MCF 10A (cell line): ENCODE measurements at regions not wholly inside any gene's neighbourhood (a gene's known extent, or its start where the extent isn't known, plus 50 kb on each side); places are given as distances from the start of the nearest gene placed in this dataset.
A peak's percentile ranks its signal among the peaks of the same experiment; 100 is the strongest.
"Not testable (repeated sequence)": the region's sequence is repeated elsewhere in the genome, so short reads cannot be mapped to it uniquely, and the experiment has no call there.

Experiments
- BruUV-seq: library from RNA; stranded (reverse); fragments of 400-500 nt; replicated peaks from 2 replicates; lab custom pipeline; 2021; lab: Mats Ljungman, UMichigan
- CTCF ChIA-PET: fragments of 300-600 bp; sonication (Branson Sonifier 250); formaldehyde crosslinking; extraction: SDS; loops from one replicate; lab custom pipeline; 2021; ENCODE audit warnings: antibody characterized with exemption, inconsistent platforms; lab: Yijun Ruan, JAX
- POLR2A ChIA-PET: fragments of 300-600, 350-650 bp; sonication (Branson Sonifier 250); formaldehyde crosslinking; extraction: SDS; loops from one replicate; lab custom pipeline; 2020; ENCODE audit warnings: antibody characterized with exemption, inconsistent platforms; lab: Yijun Ruan, JAX
- DNase-seq: peaks from one replicate; pipeline ENCODE4 v3.0.0-alpha.2; 2018; ENCODE audit not compliant: unreplicated experiment
- H3K27ac Mint-ChIP-seq: one replicate; pipeline ENCODE4 v1.8.0; 2022; ENCODE audit warnings: mild to moderate bottlenecking, low read depth, mixed read lengths; ENCODE audit not compliant: unreplicated experiment
- H3K27me3 Mint-ChIP-seq: one replicate; pipeline ENCODE4 v1.8.0; 2022; ENCODE audit warnings: mixed read lengths; ENCODE audit not compliant: insufficient read depth, unreplicated experiment
- H3K36me3 Mint-ChIP-seq: one replicate; pipeline ENCODE4 v1.8.0; 2022; ENCODE audit warnings: mild to moderate bottlenecking, moderate library complexity, mixed read lengths; ENCODE audit not compliant: insufficient read depth, unreplicated experiment
- H3K4me1 Mint-ChIP-seq: one replicate; pipeline ENCODE4 v1.8.0; 2022; ENCODE audit warnings: mixed read lengths; ENCODE audit not compliant: insufficient read depth, unreplicated experiment
- H3K4me3 Mint-ChIP-seq: one replicate; pipeline ENCODE4 v1.8.0; 2022; ENCODE audit warnings: mild to moderate bottlenecking, moderate library complexity, mixed read lengths; ENCODE audit not compliant: unreplicated experiment
- H3K9me3 Mint-ChIP-seq: one replicate; pipeline ENCODE4 v1.8.0; 2022; ENCODE audit warnings: mixed read lengths; ENCODE audit not compliant: unreplicated experiment
- CTCF ChIP-seq: fragments of 200-600 bp; IDR thresholded peaks from one replicate; pipeline ENCODE4 v1.8.0; 2022; ENCODE audit warnings: antibody characterized with exemption, mild to moderate bottlenecking; ENCODE audit not compliant: unreplicated experiment
- intact Hi-C: fragments of 100-400 bp; cut with micrococcal nuclease; formaldehyde crosslinking; loops from 2 replicates; pipeline ENCODE4 v1.14.1; 2022

GRCh38 chr14:105894978-105895881 is 368.8 kb downstream of the TMEM121 start:
- intact Hi-C loops = no loop called here
- H3K36me3 Mint-ChIP-seq = no peaks in the 10 kb centered on the region
- DNase-seq = no peak
- ChIA-PET POLR2A (no interaction called here), CTCF (interaction anchor here (0.6 kb wide), 1 partner anchor 352 kb away, joined by 3 read pairs; no protein-coding TSS in a partner anchor)
- no TSS peak for BruUV-seq
- H3K4me3 Mint-ChIP-seq = no peak overlapping the region
- no peaks in the 10 kb centered on the region for H3K4me1 Mint-ChIP-seq
- H3K27me3 Mint-ChIP-seq = no peaks in the 10 kb centered on the region
- no peaks in the 10 kb centered on the region for H3K9me3 Mint-ChIP-seq
- no peak for TF ChIP-seq CTCF
- no peak overlapping the region for H3K27ac Mint-ChIP-seq

- H3K4me3 Mint-ChIP-seq, POLR2A ChIA-PET, H3K4me1 Mint-ChIP-seq, BruUV-seq, H3K9me3 Mint-ChIP-seq, DNase-seq, H3K36me3 Mint-ChIP-seq, H3K27ac Mint-ChIP-seq, H3K27me3 Mint-ChIP-seq, intact Hi-C loops, CTCF ChIA-PET: not testable (repeated sequence)
Measured at GRCh38 chr14:105896206-105896605, 369.8 kb downstream of the TMEM121 start.

GRCh38 chr14:105896961-105897724 is 370.8 kb downstream of the TMEM121 start:
- H3K4me3 Mint-ChIP-seq, intact Hi-C loops, H3K9me3 Mint-ChIP-seq, BruUV-seq, H3K4me1 Mint-ChIP-seq, H3K27me3 Mint-ChIP-seq, H3K27ac Mint-ChIP-seq, CTCF ChIA-PET, H3K36me3 Mint-ChIP-seq: not testable (repeated sequence)
- POLR2A ChIA-PET = interaction anchor here (0.6 kb wide), 1 partner anchor 230 kb away, joined by 3 read pairs; no protein-coding TSS in a partner anchor
- peak; percentile 18 for DNase-seq

- H3K27ac Mint-ChIP-seq = no peak overlapping the region
- ChIA-PET CTCF (no interaction called here), POLR2A (interaction anchor here (0.6 kb wide), 1 partner anchor 231 kb away, joined by 3 read pairs; no protein-coding TSS in a partner anchor)
- no peaks in the 10 kb centered on the region for H3K4me1 Mint-ChIP-seq
- H3K36me3 Mint-ChIP-seq = no peaks in the 10 kb centered on the region
- DNase-seq = no peak
- TF ChIP-seq CTCF = no peak
- intact Hi-C loops = no loop called here
- H3K4me3 Mint-ChIP-seq = no peak overlapping the region
- no TSS peak for BruUV-seq
- H3K27me3 Mint-ChIP-seq = no peaks in the 10 kb centered on the region
- no peaks in the 10 kb centered on the region for H3K9me3 Mint-ChIP-seq
Measured at GRCh38 chr14:105897725-105898113, 371.3 kb downstream of the TMEM121 start.
